ENCODE measurements at regions not wholly inside any gene's neighbourhood (a gene's known extent, or its start where the extent isn't known, plus 50 kb on each side); places are given as distances from the start of the nearest gene placed in this dataset.

GRCh38 chr1:234735916-234736315 is 125.9 kb upstream of the IRF2BP2 start:
- Histone ChIP-seq H3K27me3 (ENCODE audit: control insufficient read depth in 2 of 2, insufficient read depth in 2 of 2, low read length in 2 of 2) (no peaks in the 10 kb centered on the region), H3K9ac (ENCODE audit: insufficient read depth, low read length, poor library complexity, severe bottlenecking) (no peak overlapping the region), H3K36me3 (replicated peaks in 1 of 2; ENCODE audit: control insufficient read depth in 1 of 2, insufficient read depth in 2 of 2, low read length in 2 of 2) (no peaks in the 10 kb centered on the region), H3K4me2 (replicated peaks; ENCODE audit: extremely low read depth, low read length, poor library complexity, severe bottlenecking) (no peak overlapping the region), H3K79me2 (ENCODE audit: insufficient read depth, low read length) (no peaks in the 10 kb centered on the region), H3K4me3 (replicated peaks in 1 of 3; ENCODE audit: low read depth in 2 of 3, low read length in 3 of 3) (no peak overlapping the region), H2AFZ (ENCODE audit: insufficient read depth, low read depth, low read length, poor library complexity, severe bottlenecking) (no peak overlapping the region), H3K27ac (ENCODE audit: low read depth in 1 of 2, low read length in 2 of 2) (no peak overlapping the region), H4K20me1 (ENCODE audit: insufficient read depth, low read length) (no peaks in the 10 kb centered on the region), H3K9me3 (replicated peaks in 1 of 2; ENCODE audit: control insufficient read depth in 1 of 2, insufficient read depth in 1 of 2, low read length in 2 of 2) (no peaks in the 10 kb centered on the region), H3K4me1 (ENCODE audit: control insufficient read depth in 1 of 2, insufficient read depth in 2 of 2, low read length in 2 of 2) (peaks cover 14% of the 10 kb centered on the region in 2 donors)
- Mint-ChIP-seq H3K9me3 (peaks cover 0 to 2% (median 0%) of the 10 kb centered on the region in 7 donors), H3K27ac (no peak overlapping the region), H3K4me1 (peaks cover 31% of the 10 kb centered on the region), H3K4me3 (no peak overlapping the region), H3K36me3 (peaks cover 0 to 5% of the 10 kb centered on the region in 2 donors), H3K27me3 (ENCODE audit: low read depth in 3 of 3) (peaks cover 0 to 3% (median 2%) of the 10 kb centered on the region in 3 donors)
- 98% methylated on average over 14 of the region's 14 CpGs for WGBS (ENCODE audit: insufficient coverage)
- no peak for DNase-seq
- no peak for TF ChIP-seq CTCF (IDR thresholded peaks at IDR 0.05)
- intact Hi-C loops (cut with micrococcal nuclease), result no loop called here

GRCh38 chr1:234735476-234735875 is 125.5 kb upstream of the IRF2BP2 start:
- Mint-ChIP-seq H3K9me3 (peaks cover 0 to 2% (median 0%) of the 10 kb centered on the region in 7 donors), H3K4me3 (no peak overlapping the region), H3K4me1 (peaks cover 36% of the 10 kb centered on the region), H3K27ac (no peak overlapping the region), H3K27me3 (ENCODE audit: low read depth in 3 of 3) (peaks cover 0 to 2% (median 2%) of the 10 kb centered on the region in 3 donors), H3K36me3 (peaks cover 0 to 5% of the 10 kb centered on the region in 2 donors)
- no peak for TF ChIP-seq CTCF (IDR thresholded peaks at IDR 0.05)
- intact Hi-C loops (cut with micrococcal nuclease), result no loop called here
- no peaks in the 10 kb centered on the region for H3K27me3 ChIP-seq (ENCODE audit: control insufficient read depth in 2 of 2, insufficient read depth in 2 of 2, low read length in 2 of 2)
- H3K4me1 ChIP-seq (ENCODE audit: control insufficient read depth in 1 of 2, insufficient read depth in 2 of 2, low read length in 2 of 2), result peaks cover 19% of the 10 kb centered on the region in 2 donors
- no peak overlapping the region for H3K4me2 ChIP-seq (replicated peaks; ENCODE audit: extremely low read depth, low read length, poor library complexity, severe bottlenecking)
- no peaks in the 10 kb centered on the region for H4K20me1 ChIP-seq (ENCODE audit: insufficient read depth, low read length)
- H3K36me3 ChIP-seq (replicated peaks in 1 of 2; ENCODE audit: control insufficient read depth in 1 of 2, insufficient read depth in 2 of 2, low read length in 2 of 2), result no peaks in the 10 kb centered on the region
- no peak overlapping the region for H3K4me3 ChIP-seq (replicated peaks in 1 of 3; ENCODE audit: low read depth in 2 of 3, low read length in 3 of 3)
- no peak overlapping the region for H3K27ac ChIP-seq (ENCODE audit: low read depth in 1 of 2, low read length in 2 of 2)
- no peak for DNase-seq
- 58% methylated on average over 8 of the region's 14 CpGs for WGBS (ENCODE audit: insufficient coverage)
- H3K79me2 ChIP-seq (ENCODE audit: insufficient read depth, low read length), result no peaks in the 10 kb centered on the region
- no peaks in the 10 kb centered on the region for H3K9me3 ChIP-seq (replicated peaks in 1 of 2; ENCODE audit: control insufficient read depth in 1 of 2, insufficient read depth in 1 of 2, low read length in 2 of 2)
- no peak overlapping the region for H2AFZ ChIP-seq (ENCODE audit: insufficient read depth, low read depth, low read length, poor library complexity, severe bottlenecking)
- no peak overlapping the region for H3K9ac ChIP-seq (ENCODE audit: insufficient read depth, low read length, poor library complexity, severe bottlenecking)

All from CD14-positive monocyte (primary cell).